Activated CD8-positive, alpha-beta T cell treated with anti-CD3 and anti-CD28 coated beads for 36 hours (primary cell): ENCODE measurements at regions not wholly inside any gene's neighbourhood (a gene's known extent, or its start where the extent isn't known, plus 50 kb on each side); places are given as distances from the start of the nearest gene placed in this dataset.

Experiments
- ATAC-seq: fragments of 200-7000 bp; cut with Tn5 transposase; one replicate; pipeline ENCODE4 v1.10.0; 2021; ENCODE audit warnings: mild to moderate bottlenecking, moderate library complexity
- CTCF ChIA-PET: fragments of 350-600 bp; sonication (Branson Sonifier 250); formaldehyde crosslinking; loops from one replicate; lab custom pipeline; 2021; ENCODE audit warnings: antibody characterized with exemption; lab: Charles Lee
- POLR2A ChIA-PET: fragments of 350-600 bp; sonication (Branson Sonifier 250); formaldehyde crosslinking; loops from one replicate; lab custom pipeline; 2021; ENCODE audit warnings: antibody characterized with exemption; lab: Charles Lee
- DNase-seq: peaks from one replicate; pipeline ENCODE4 v3.0.0-alpha.2; 2020
- H3K27ac Mint-ChIP-seq: one replicate; pipeline ENCODE4 v1.8.0; 2021; ENCODE audit warnings: mild to moderate bottlenecking, mixed read lengths
- H3K27me3 Mint-ChIP-seq: one replicate; pipeline ENCODE4 v1.8.0; 2021; ENCODE audit warnings: mixed read lengths
- H3K36me3 Mint-ChIP-seq: one replicate; pipeline ENCODE4 v1.8.0; 2021; ENCODE audit warnings: low read depth, mixed read lengths
- H3K4me1 Mint-ChIP-seq: one replicate; pipeline ENCODE4 v1.8.0; 2021; ENCODE audit warnings: low read depth, mixed read lengths
- H3K4me3 Mint-ChIP-seq: one replicate; pipeline ENCODE4 v1.8.0; 2021; ENCODE audit warnings: mild to moderate bottlenecking, moderate library complexity, mixed read lengths
- H3K9me3 Mint-ChIP-seq: one replicate; pipeline ENCODE4 v1.8.0; 2021; ENCODE audit warnings: mixed read lengths
- CTCF ChIP-seq: fragments of 200-600 bp; IDR thresholded peaks from one replicate; pipeline ENCODE4 v1.8.0; 2022; ENCODE audit warnings: antibody characterized with exemption, mild to moderate bottlenecking
- intact Hi-C: fragments of 100-400 bp; cut with micrococcal nuclease; formaldehyde crosslinking; loops from one replicate; pipeline ENCODE4 v1.10.0; 2022

GRCh38 chr18:55988537-55988936 is 400.5 kb upstream of the TCF4 start:
- ChIA-PET CTCF (no interaction called here), POLR2A (no interaction called here)
- intact Hi-C loops, result no loop called here
- H3K4me1 Mint-ChIP-seq, result no peaks in the 10 kb centered on the region
- H3K4me3 Mint-ChIP-seq, result no peak overlapping the region
- DNase-seq, result no peak
- no peak for TF ChIP-seq CTCF
- no peak for ATAC-seq
- no peaks in the 10 kb centered on the region for H3K27me3 Mint-ChIP-seq
- H3K9me3 Mint-ChIP-seq, result peaks cover 16% of the 10 kb centered on the region
- no peak overlapping the region for H3K27ac Mint-ChIP-seq
- no peaks in the 10 kb centered on the region for H3K36me3 Mint-ChIP-seq

GRCh38 chr18:55983433-55983832 is 395.4 kb upstream of the TCF4 start:
- ChIA-PET POLR2A (no interaction called here), CTCF (no interaction called here)
- no peak overlapping the region for H3K4me3 Mint-ChIP-seq
- H3K9me3 Mint-ChIP-seq, result peaks cover 20% of the 10 kb centered on the region
- DNase-seq, result no peak
- no peak for TF ChIP-seq CTCF
- intact Hi-C loops, result no loop called here
- ATAC-seq, result no peak
- no peaks in the 10 kb centered on the region for H3K4me1 Mint-ChIP-seq
- H3K27ac Mint-ChIP-seq, result no peak overlapping the region
- H3K27me3 Mint-ChIP-seq, result no peaks in the 10 kb centered on the region
- H3K36me3 Mint-ChIP-seq, result no peaks in the 10 kb centered on the region

- ChIA-PET POLR2A (no interaction called here), CTCF (no interaction called here)
- no peak overlapping the region for H3K27ac Mint-ChIP-seq
- ATAC-seq (no peak), DNase-seq (no peak)
- intact Hi-C loops, result no loop called here
- peaks cover 17% of the 10 kb centered on the region for H3K9me3 Mint-ChIP-seq
- no peaks in the 10 kb centered on the region for H3K36me3 Mint-ChIP-seq
- H3K4me1 Mint-ChIP-seq, result no peaks in the 10 kb centered on the region
- H3K27me3 Mint-ChIP-seq, result no peaks in the 10 kb centered on the region
- TF ChIP-seq CTCF, result no peak
- H3K4me3 Mint-ChIP-seq, result no peak overlapping the region
These were observed 395.0 kb upstream of the TCF4 start for GRCh38 chr18:55982992-55983391.

- ChIA-PET CTCF (no interaction called here), POLR2A (no interaction called here)
- no peaks in the 10 kb centered on the region for H3K27me3 Mint-ChIP-seq
- H3K36me3 Mint-ChIP-seq, result no peaks in the 10 kb centered on the region
- H3K9me3 Mint-ChIP-seq, result peaks cover 14% of the 10 kb centered on the region
- DNase-seq, result no peak
- no peaks in the 10 kb centered on the region for H3K4me1 Mint-ChIP-seq
- intact Hi-C loops, result no loop called here
- no peak for TF ChIP-seq CTCF
- H3K27ac Mint-ChIP-seq, result no peak overlapping the region
- ATAC-seq, result no peak
- H3K4me3 Mint-ChIP-seq, result no peak overlapping the region
These were observed 393.9 kb upstream of the TCF4 start for GRCh38 chr18:55981712-55982475.

GRCh38 chr18:55974521-55974920 is 386.5 kb upstream of the TCF4 start:
- POLR2A ChIA-PET, result no interaction called here
- CTCF ChIA-PET, result no interaction called here
- DNase-seq (no peak), ATAC-seq (no peak)
- Mint-ChIP-seq H3K27ac (no peak overlapping the region), H3K4me1 (no peaks in the 10 kb centered on the region), H3K4me3 (no peak overlapping the region), H3K9me3 (peaks cover 3% of the 10 kb centered on the region), H3K27me3 (no peaks in the 10 kb centered on the region), H3K36me3 (no peaks in the 10 kb centered on the region)
- intact Hi-C loops, result no loop called here
- TF ChIP-seq CTCF, result no peak
